Inflammatory macrophage treated with lipopolysaccharide for 4 hours (primary cell): ENCODE measurements at regions not wholly inside any gene's neighbourhood (a gene's known extent, or its start where the extent isn't known, plus 50 kb on each side); places are given as distances from the start of the nearest gene placed in this dataset.

Experiments used
- DNase-seq: peaks from one replicate; pipeline ENCODE4 v3.0.0-alpha.2; 2020

DNA sequence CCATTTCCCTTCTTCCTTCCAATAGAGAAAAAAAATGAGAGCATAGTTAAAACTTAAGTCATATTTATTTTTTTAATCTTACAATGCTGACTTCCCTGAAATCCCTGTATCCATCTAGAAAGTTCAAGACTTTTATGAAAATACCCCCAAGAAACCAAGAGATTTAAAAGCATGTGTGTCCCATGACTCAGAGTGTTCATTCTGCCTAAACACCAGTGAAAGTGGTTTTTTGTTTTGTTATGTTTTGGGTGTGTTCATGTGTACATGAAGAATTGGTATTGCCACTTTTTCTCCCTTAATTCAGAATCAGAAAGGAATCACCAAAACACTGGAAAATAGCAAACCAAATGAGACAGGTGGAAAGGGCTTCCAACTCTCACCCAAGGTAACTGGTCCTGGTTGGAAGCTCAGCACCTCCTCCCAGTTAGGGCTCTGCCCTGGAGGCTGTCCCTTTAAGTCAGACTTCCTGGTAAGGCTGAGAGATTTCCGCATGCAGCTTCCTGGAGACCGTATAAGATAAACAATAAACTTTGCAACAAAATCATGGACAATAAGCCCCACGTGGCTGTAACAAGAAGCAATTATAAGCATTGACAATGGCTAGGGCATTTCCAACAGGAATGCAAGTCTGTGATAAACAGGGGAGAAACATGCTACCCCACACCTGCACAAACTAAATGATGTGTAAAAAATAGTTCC is 121.9 kb upstream of the ARHGEF3 start:
- peak; percentile 37 for DNase-seq

- peak; percentile 31 for DNase-seq
Observed at GRCh38 chr3:56921573-56922453, 120.1 kb upstream of the ARHGEF3 start.

GRCh38 chr3:56919797-56920195 is 118.0 kb upstream of the ARHGEF3 start:
- DNase-seq = no peak

GRCh38 chr3:56919137-56919796 is 117.5 kb upstream of the ARHGEF3 start:
- no peak for DNase-seq

- peak; percentile 78 for DNase-seq
Observed at GRCh38 chr3:56918111-56918568, 116.4 kb upstream of the ARHGEF3 start.

- DNase-seq = no peak
Observed at GRCh38 chr3:56917361-56918110, 115.8 kb upstream of the ARHGEF3 start.

DNA sequence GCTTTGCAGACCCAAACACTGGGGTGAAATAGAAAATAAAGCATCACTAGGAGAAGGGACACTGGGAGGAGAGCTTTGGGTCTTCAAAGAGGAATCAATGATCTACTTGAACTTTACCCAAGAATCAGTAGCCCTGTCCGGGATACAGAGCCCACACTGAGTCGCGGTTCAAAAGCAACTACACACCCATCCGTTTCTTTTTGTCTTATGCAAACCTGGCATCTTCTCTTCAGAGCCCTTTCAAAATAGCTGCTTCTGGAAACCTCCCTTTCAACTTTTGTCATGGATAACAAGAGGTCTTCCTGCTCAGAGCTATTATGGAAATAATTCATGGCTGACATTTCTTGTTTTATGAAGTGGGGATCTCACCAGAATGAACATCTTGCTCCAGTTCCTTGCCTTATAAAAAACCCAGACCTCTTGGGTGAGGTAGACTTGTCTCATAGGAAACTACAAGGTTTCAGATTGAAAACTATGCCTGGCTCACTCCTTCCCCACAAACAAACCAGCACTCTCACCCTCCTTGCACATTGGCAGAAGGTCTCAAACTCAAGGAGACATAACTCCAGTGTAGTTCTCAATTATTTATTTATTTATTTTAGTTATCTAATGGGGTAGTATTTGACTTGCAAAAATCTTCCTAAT is 115.1 kb upstream of the ARHGEF3 start:
- peak; percentile 1 for DNase-seq

DNA sequence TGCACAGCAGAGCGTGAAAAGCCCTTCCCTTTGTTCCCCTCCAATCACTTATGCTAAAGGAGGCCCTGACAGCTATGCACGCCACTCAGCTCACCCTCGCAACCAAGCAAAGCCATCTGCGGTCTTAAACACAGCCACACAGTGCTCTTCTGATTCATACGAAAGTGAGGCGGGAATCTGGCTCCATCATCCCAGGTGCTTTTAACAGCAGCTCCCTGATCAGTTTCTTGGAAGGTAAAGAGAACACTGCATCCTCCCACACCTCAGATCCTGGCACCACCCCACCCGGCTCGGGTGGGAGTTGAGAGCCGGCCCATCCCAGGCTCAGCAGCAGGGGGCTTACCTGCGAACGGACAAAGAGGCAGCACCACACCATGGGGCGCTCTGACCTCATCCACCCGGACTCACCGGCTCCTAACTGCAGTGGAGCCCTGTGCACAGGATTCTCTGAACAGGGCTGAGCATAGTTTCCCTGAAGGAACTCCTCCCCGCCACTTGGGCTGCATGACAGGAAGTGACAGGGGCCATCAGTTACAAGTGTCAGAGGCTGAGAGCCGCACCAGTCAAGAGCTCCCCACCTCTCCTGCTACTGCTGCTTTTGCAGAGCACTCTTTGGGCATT is 114.3 kb upstream of the ARHGEF3 start:
- peak; percentile 48 for DNase-seq

- no peak for DNase-seq
Observed at GRCh38 chr3:56914646-56915045, 112.9 kb upstream of the ARHGEF3 start.

- no peak for DNase-seq
Observed at GRCh38 chr3:56911363-56911762, 109.6 kb upstream of the ARHGEF3 start.

GRCh38 chr3:56909349-56909748 is 107.6 kb upstream of the ARHGEF3 start:
- no peak for DNase-seq

- no peak for DNase-seq
Observed at GRCh38 chr3:56908004-56908403, 106.3 kb upstream of the ARHGEF3 start.

GRCh38 chr3:56904552-56905215 is 102.9 kb upstream of the ARHGEF3 start:
- DNase-seq = no peak

DNA sequence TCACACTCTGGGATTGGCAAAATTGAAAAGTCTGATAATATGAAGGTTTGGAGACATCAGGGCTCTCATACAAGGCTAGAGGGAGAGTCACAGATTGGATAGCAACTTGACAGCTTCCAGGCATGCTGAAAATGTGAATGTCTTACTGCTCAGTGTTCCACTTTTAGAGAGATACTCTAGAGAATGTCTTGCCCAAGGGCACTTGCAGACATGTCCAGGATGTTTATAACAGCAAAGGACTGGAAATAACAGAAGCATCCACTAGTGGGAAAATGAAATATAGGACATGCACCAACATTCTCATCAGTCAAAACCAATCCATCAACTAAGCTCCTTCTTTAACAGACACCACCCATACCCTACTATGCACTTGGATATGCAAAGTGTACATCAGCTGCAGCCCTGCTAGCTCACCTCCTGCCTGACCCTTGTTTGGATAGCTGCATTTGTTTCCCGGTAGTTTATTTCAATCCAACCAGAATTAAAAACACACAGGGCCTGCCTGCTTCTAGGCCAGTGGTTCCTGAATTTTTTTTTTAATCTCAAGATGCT is 101.6 kb upstream of the ARHGEF3 start:
- no peak for DNase-seq

GRCh38 chr3:56902468-56903160 is 100.9 kb upstream of the ARHGEF3 start:
- DNase-seq = no peak

DNA sequence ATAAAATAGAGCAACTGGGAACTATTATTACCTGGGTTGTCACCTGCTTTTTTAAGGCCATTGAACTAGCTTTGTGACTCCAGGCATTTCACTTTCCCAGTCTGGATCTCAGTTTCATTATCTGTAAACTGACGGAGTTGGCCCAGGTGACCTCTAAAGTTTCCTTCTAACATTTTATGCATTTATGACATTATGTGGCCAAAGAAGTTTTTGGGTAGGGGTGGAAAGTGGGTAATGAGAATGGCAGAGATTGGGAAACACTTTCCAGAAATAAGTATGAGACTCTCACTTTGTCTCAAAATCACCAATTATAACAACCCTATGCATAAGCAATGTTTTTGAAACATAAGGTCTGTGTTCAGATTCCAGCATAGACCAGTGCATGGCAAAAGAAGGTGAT is 99.1 kb upstream of the ARHGEF3 start:
- no peak for DNase-seq

DNA sequence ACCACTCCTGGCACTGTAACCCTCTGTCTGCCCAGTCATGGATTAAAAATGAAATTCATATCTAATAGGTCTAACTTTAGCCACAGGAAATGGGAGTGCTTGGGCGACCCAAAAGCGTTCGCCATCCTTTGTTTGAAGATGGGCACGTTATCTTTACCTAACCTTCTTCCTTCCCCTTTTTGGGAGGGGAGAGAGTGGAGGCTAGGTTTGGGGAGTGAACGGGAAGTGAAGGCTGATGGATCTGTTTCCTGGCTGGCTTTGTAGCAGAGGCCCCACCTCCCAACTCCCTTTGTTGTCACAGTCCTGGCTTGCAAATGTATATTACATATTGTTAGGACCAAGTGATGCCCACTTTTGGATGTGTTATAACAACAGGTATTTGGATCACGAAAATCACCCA is 98.1 kb upstream of the ARHGEF3 start:
- DNase-seq = no peak

DNA sequence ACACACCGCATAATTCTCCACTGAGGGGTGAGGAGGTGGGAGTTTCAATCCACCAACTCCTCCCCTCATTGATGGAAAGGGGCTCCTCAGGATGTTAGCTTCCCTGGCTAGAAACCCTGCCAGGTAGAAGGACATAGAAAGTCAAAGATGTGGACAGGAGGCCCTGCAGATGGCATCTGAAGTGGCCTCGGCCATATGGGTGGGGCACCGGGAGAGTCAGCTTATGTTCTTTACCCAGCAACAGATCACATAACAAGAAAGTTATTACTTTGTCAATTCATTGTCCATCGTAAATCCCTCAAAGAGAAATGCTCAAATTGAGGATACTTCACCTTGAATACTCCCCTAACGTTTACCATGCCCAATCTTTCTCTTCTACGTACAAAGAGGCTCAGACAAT is 97.3 kb upstream of the ARHGEF3 start:
- DNase-seq = no peak

- DNase-seq = no peak
Observed at GRCh38 chr3:56896357-56896756, 94.6 kb upstream of the ARHGEF3 start.

DNA sequence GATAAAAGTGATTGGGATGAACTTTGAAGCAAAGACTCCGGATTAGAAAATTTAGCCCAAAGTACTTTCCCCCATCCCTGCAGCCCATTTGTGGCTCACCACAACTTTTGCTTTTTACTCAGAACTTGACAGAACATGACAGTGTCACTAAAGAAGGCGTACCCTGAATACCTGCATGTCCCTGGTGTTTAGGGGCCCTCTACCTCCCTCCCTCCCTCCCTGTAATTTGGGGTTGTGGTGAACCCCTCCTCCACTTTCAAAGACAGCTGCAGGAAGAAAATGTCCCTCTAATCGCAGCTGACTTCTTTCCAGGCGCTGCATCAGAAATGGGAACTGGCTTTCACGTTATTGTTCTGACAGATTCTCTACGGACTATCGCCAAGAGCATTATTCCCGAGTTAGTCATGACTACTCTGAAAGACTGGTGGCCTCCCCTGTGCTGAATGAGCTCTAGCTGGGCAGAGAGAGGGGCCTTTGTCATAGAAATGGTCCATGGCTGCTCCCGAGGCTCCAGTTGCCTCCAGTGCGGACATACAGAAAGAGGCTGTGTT is 93.2 kb upstream of the ARHGEF3 start:
- DNase-seq = no peak
